A549 (cell line): ENCODE measurements at regions not wholly inside any gene's neighbourhood (a gene's known extent, or its start where the extent isn't known, plus 50 kb on each side); places are given as distances from the start of the nearest gene placed in this dataset.

Source experiments
- MYC ChIP-seq: IDR thresholded peaks from 2 replicates; pipeline ENCODE4 v1.6.1; 2012; ENCODE audit warnings: mild to moderate bottlenecking, inconsistent platforms, low read length, improper control_type of control experiment, borderline replicate concordance
- TF ChIP-seq, protein P1 (sequence below): fragments of 200-600 bp; sonication (generic); IDR thresholded peaks from 2 replicates; pipeline ENCODE4 v1.6.1; 2016; ENCODE audit warnings: antibody characterized with exemption, mild to moderate bottlenecking, moderate library complexity
- TF ChIP-seq, protein P2 (sequence below): fragments of >200 bp; sonication (Bioruptor Twin); formaldehyde crosslinking; IDR thresholded peaks from 3 replicates; pipeline ENCODE4 v1.5.1; 2016
- TF ChIP-seq, protein P3 (sequence below): fragments of 450-650 bp; IDR thresholded peaks from 2 replicates; pipeline ENCODE4 v1.6.1; 2014; ENCODE audit warnings: antibody characterized with exemption

DNA sequence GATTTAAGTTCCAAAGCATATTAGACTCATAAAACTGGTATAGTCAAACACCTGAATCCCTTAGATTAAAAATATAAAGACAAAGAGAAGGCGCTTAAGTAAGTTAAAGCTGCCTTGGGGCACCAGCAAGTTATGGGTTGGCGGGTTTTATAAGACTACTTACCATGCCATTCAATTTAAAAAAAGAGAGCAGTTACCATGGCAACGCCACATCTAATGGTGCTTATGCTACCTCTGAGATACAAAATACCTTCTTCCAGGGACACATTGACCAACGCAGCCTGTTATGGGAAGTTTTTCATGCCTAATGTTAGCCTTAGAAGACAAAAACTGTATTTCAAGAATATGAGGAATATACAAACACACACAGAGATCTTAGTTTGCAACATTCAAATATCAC, 713.6 kb downstream of the RNF144B start:
- TF ChIP-seq, protein P1, sequence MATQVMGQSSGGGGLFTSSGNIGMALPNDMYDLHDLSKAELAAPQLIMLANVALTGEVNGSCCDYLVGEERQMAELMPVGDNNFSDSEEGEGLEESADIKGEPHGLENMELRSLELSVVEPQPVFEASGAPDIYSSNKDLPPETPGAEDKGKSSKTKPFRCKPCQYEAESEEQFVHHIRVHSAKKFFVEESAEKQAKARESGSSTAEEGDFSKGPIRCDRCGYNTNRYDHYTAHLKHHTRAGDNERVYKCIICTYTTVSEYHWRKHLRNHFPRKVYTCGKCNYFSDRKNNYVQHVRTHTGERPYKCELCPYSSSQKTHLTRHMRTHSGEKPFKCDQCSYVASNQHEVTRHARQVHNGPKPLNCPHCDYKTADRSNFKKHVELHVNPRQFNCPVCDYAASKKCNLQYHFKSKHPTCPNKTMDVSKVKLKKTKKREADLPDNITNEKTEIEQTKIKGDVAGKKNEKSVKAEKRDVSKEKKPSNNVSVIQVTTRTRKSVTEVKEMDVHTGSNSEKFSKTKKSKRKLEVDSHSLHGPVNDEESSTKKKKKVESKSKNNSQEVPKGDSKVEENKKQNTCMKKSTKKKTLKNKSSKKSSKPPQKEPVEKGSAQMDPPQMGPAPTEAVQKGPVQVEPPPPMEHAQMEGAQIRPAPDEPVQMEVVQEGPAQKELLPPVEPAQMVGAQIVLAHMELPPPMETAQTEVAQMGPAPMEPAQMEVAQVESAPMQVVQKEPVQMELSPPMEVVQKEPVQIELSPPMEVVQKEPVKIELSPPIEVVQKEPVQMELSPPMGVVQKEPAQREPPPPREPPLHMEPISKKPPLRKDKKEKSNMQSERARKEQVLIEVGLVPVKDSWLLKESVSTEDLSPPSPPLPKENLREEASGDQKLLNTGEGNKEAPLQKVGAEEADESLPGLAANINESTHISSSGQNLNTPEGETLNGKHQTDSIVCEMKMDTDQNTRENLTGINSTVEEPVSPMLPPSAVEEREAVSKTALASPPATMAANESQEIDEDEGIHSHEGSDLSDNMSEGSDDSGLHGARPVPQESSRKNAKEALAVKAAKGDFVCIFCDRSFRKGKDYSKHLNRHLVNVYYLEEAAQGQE, result no peak
- TF ChIP-seq, protein P2, sequence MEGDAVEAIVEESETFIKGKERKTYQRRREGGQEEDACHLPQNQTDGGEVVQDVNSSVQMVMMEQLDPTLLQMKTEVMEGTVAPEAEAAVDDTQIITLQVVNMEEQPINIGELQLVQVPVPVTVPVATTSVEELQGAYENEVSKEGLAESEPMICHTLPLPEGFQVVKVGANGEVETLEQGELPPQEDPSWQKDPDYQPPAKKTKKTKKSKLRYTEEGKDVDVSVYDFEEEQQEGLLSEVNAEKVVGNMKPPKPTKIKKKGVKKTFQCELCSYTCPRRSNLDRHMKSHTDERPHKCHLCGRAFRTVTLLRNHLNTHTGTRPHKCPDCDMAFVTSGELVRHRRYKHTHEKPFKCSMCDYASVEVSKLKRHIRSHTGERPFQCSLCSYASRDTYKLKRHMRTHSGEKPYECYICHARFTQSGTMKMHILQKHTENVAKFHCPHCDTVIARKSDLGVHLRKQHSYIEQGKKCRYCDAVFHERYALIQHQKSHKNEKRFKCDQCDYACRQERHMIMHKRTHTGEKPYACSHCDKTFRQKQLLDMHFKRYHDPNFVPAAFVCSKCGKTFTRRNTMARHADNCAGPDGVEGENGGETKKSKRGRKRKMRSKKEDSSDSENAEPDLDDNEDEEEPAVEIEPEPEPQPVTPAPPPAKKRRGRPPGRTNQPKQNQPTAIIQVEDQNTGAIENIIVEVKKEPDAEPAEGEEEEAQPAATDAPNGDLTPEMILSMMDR, result no peak
- TF ChIP-seq, protein P3, sequence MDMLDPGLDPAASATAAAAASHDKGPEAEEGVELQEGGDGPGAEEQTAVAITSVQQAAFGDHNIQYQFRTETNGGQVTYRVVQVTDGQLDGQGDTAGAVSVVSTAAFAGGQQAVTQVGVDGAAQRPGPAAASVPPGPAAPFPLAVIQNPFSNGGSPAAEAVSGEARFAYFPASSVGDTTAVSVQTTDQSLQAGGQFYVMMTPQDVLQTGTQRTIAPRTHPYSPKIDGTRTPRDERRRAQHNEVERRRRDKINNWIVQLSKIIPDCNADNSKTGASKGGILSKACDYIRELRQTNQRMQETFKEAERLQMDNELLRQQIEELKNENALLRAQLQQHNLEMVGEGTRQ, result no peak
- no peak for TF ChIP-seq MYC
